PC-9 (cell line): ENCODE measurements at regions not wholly inside any gene's neighbourhood (a gene's known extent, or its start where the extent isn't known, plus 50 kb on each side); places are given as distances from the start of the nearest gene placed in this dataset.

Experiments
- BruUV-seq: library from RNA; stranded (reverse); fragments of 400-500 nt; replicated peaks from 2 replicates; lab custom pipeline; 2021; lab: Mats Ljungman, UMichigan
- CTCF ChIA-PET: fragments of 300-600 bp; sonication (Branson Sonifier 250); formaldehyde crosslinking; loops from one replicate; lab custom pipeline; 2022; ENCODE audit warnings: antibody characterized with exemption; lab: Charles Lee
- POLR2A ChIA-PET: fragments of 300-600 bp; sonication (Branson Sonifier 250); formaldehyde crosslinking; loops from one replicate; lab custom pipeline; 2022; ENCODE audit warnings: antibody characterized with exemption; ENCODE audit not compliant: unreplicated experiment; lab: Charles Lee
- DNase-seq, 2 experiments: peaks; one replicate each; pipeline versions ENCODE4 v3.0.0 to v3.0.0-alpha.2; 2015 to 2022; ENCODE audit warnings: mixed read lengths in 1 of 2
- H2AFZ ChIP-seq: fragments of 200-600 bp; sonication (generic); 2 replicates; pipeline ENCODE4 v1.8.1; 2017; ENCODE audit warnings: antibody characterized with exemption
- H3F3A ChIP-seq: fragments of 200-600 bp; sonication (generic); 2 replicates; pipeline ENCODE4 v1.8.1; 2017; ENCODE audit warnings: antibody characterized with exemption, mild to moderate bottlenecking, low read depth; ENCODE audit not compliant: insufficient read depth
- H3K27ac ChIP-seq: fragments of 200-600 bp; sonication (generic); 2 replicates; pipeline ENCODE4 v1.6.1; 2016; ENCODE audit warnings: mixed run types
- H3K27me3 ChIP-seq: fragments of 200-600 bp; sonication (generic); 2 replicates; pipeline ENCODE4 v1.6.1; 2016; ENCODE audit warnings: low read depth, mixed run types; ENCODE audit not compliant: insufficient read depth
- H3K36me3 ChIP-seq: fragments of 200-600 bp; sonication (generic); 2 replicates; pipeline ENCODE4 v1.6.1; 2016; ENCODE audit warnings: low read depth, mixed run types
- H3K4me1 ChIP-seq: fragments of 200-600 bp; sonication (generic); replicated peaks from 2 replicates; pipeline ENCODE4 v1.6.1; 2016; ENCODE audit warnings: mixed run types; ENCODE audit not compliant: insufficient read depth
- H3K4me2 ChIP-seq: fragments of 200-600 bp; sonication (generic); 2 replicates; pipeline ENCODE4 v1.6.1; 2017; ENCODE audit warnings: mixed run types
- H3K4me3 ChIP-seq: fragments of 200-600 bp; sonication (generic); 2 replicates; pipeline ENCODE4 v1.6.1; 2016; ENCODE audit warnings: mixed run types
- H3K79me2 ChIP-seq: fragments of 200-600 bp; sonication (generic); 2 replicates; pipeline ENCODE4 v1.6.1; 2017; ENCODE audit warnings: low read depth, mixed run types
- H3K9me2 ChIP-seq: fragments of 200-600 bp; sonication (generic); 2 replicates; pipeline ENCODE4 v1.8.1; 2017; ENCODE audit warnings: mild to moderate bottlenecking; ENCODE audit not compliant: insufficient read depth
- H3K9me3 ChIP-seq: fragments of 200-600 bp; sonication (generic); 2 replicates; pipeline ENCODE4 v1.8.1; 2016; ENCODE audit warnings: low read depth; ENCODE audit not compliant: insufficient read depth
- H4K20me1 ChIP-seq: fragments of 200-600 bp; sonication (generic); 2 replicates; pipeline ENCODE4 v1.8.1; 2017; ENCODE audit not compliant: insufficient read depth
- EZH2 ChIP-seq: fragments of 200-600 bp; sonication (generic); IDR thresholded peaks from 2 replicates; pipeline ENCODE4 v1.8.0; 2017; ENCODE audit warnings: antibody characterized with exemption, low read depth
- intact Hi-C: fragments of 100-400 bp; cut with micrococcal nuclease; formaldehyde crosslinking; loops from one replicate; pipeline ENCODE4 v1.10.0; 2022; ENCODE audit not compliant: unreplicated experiment
- TF ChIP-seq, protein P1 (sequence below): fragments of 200-600 bp; sonication (generic); conservative IDR thresholded peaks from 2 replicates; pipeline ENCODE4 v1.6.1; 2017; ENCODE audit warnings: mixed run types, antibody characterized with exemption, mild to moderate bottlenecking, moderate library complexity

DNA sequence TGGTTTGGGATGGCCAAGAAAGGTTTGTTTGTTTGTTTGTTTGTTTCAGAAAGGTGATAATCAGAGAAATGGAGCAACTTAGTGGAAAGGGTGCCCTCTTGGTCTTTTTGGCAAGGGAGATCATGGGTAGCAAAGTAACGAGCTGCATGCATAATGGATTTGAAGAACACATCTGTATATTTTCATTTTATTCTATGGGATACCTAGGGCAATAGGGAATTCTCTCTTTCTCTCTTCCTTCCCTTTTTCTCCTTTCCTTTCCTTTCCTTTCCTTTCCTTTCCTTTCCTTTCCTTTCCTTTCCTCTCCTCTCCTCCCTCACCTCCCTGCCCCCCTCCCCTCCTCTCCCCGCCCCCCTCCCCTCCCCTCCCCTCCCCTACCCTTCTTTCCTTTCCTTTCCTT is 492.1 kb downstream of the NEBL start:
- no peak overlapping the region for H3K4me3 ChIP-seq
- ChIA-PET POLR2A (no interaction called here), CTCF (no interaction called here)
- H3K9me2 ChIP-seq: no peaks in the 10 kb centered on the region
- H3K27ac ChIP-seq: no peak overlapping the region
- no peaks in the 10 kb centered on the region for H3K4me1 ChIP-seq
- no peak overlapping the region for H3K4me2 ChIP-seq
- no peaks in the 10 kb centered on the region for H3K36me3 ChIP-seq
- no peaks in the 10 kb centered on the region for H3F3A ChIP-seq
- intact Hi-C loops: no loop called here
- H3K27me3 ChIP-seq: no peaks in the 10 kb centered on the region
- H2AFZ ChIP-seq: no peak overlapping the region
- BruUV-seq: no TSS peak
- no peaks in the 10 kb centered on the region for H4K20me1 ChIP-seq
- no peaks in the 10 kb centered on the region for H3K79me2 ChIP-seq
- DNase-seq: no peak
- TF ChIP-seq EZH2: no peak
- TF ChIP-seq, protein P1, sequence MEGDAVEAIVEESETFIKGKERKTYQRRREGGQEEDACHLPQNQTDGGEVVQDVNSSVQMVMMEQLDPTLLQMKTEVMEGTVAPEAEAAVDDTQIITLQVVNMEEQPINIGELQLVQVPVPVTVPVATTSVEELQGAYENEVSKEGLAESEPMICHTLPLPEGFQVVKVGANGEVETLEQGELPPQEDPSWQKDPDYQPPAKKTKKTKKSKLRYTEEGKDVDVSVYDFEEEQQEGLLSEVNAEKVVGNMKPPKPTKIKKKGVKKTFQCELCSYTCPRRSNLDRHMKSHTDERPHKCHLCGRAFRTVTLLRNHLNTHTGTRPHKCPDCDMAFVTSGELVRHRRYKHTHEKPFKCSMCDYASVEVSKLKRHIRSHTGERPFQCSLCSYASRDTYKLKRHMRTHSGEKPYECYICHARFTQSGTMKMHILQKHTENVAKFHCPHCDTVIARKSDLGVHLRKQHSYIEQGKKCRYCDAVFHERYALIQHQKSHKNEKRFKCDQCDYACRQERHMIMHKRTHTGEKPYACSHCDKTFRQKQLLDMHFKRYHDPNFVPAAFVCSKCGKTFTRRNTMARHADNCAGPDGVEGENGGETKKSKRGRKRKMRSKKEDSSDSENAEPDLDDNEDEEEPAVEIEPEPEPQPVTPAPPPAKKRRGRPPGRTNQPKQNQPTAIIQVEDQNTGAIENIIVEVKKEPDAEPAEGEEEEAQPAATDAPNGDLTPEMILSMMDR: no peak
- no peaks in the 10 kb centered on the region for H3K9me3 ChIP-seq

DNA sequence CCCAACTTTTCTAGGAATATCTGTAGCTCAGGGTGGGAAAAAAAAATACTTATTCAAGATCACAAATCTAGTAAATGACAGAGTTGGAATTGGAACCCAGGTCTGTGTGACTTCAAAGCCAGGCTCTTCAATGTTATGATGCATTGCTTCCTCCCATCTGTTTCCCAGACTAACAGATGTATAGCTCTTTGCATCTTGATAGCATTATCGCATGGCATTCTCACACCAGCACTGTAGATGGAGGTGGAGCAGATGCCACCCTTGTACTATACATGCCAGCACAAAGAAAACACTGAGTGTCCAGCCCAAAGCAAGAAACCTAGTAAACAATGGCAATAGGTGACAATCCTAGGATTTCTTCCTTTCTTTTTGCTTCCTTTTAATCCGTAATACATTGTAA is 497.3 kb downstream of the NEBL start:
- H4K20me1 ChIP-seq: no peaks in the 10 kb centered on the region
- TF ChIP-seq, protein P1: no peak
- TF ChIP-seq EZH2: no peak
- no peak for DNase-seq
- H3K79me2 ChIP-seq: no peaks in the 10 kb centered on the region
- H3K4me1 ChIP-seq: no peaks in the 10 kb centered on the region
- ChIA-PET POLR2A (no interaction called here), CTCF (no interaction called here)
- no peaks in the 10 kb centered on the region for H3K36me3 ChIP-seq
- no peak overlapping the region for H3K4me3 ChIP-seq
- H3K4me2 ChIP-seq: no peak overlapping the region
- H3K9me3 ChIP-seq: no peaks in the 10 kb centered on the region
- no peaks in the 10 kb centered on the region for H3K9me2 ChIP-seq
- H3K27me3 ChIP-seq: peaks cover 12% of the 10 kb centered on the region
- H3F3A ChIP-seq: no peaks in the 10 kb centered on the region
- BruUV-seq: no TSS peak
- no peak overlapping the region for H3K27ac ChIP-seq
- intact Hi-C loops: no loop called here
- H2AFZ ChIP-seq: no peak overlapping the region

DNA sequence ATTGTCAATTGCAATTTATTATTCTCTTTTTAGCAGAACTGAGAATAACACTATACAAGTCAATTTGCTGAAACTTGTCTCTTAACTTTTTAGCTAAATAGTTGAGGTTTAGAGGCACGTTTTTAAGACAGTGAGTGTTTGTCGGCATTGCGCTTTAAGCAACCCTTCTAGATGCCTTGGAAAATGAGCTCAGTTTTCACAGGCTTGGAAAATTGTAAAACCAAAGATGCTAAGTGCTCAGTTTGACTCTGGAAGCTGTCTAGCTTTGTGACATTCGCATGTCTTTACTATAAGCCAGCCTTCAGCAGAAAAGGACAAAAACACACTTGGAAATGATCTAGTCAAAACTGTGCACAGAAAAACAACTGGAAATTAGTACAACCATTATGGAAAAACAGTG is 500.4 kb downstream of the NEBL start:
- Histone ChIP-seq H3K36me3 (no peaks in the 10 kb centered on the region), H4K20me1 (no peaks in the 10 kb centered on the region), H3K9me2 (no peaks in the 10 kb centered on the region), H3F3A (no peaks in the 10 kb centered on the region), H3K27ac (no peak overlapping the region), H3K4me3 (no peak overlapping the region), H3K27me3 (peaks cover 12% of the 10 kb centered on the region), H3K9me3 (no peaks in the 10 kb centered on the region), H3K4me1 (no peaks in the 10 kb centered on the region), H2AFZ (no peak overlapping the region), H3K4me2 (no peak overlapping the region), H3K79me2 (no peaks in the 10 kb centered on the region)
- no TSS peak for BruUV-seq
- TF ChIP-seq, protein P1: no peak
- TF ChIP-seq EZH2: no peak
- intact Hi-C loops: no loop called here
- ChIA-PET POLR2A (no interaction called here), CTCF (no interaction called here)
- no peak for DNase-seq
